GM23338 (cell line): ENCODE measurements at regions not wholly inside any gene's neighbourhood (a gene's known extent, or its start where the extent isn't known, plus 50 kb on each side); places are given as distances from the start of the nearest gene placed in this dataset.
A peak's percentile ranks its signal among the peaks of the same experiment; 100 is the strongest.

Experiments used
- ATAC-seq: fragments of 200-7000 bp; cut with Tn5 transposase; 3 replicates; pipeline ENCODE4 v1.9.1; 2020
- DNase-seq: peaks from one replicate; pipeline ENCODE4 v3.0.0-alpha.2; 2015; ENCODE audit warnings: low spot score
- H2AFZ ChIP-seq: fragments of 200-600 bp; sonication (generic); 2 replicates; pipeline ENCODE4 v1.8.0; 2016; ENCODE audit warnings: antibody characterized with exemption, mild to moderate bottlenecking, moderate library complexity
- H3F3A ChIP-seq: fragments of 200-600 bp; sonication (generic); replicated peaks from 2 replicates; pipeline ENCODE4 v1.8.0; 2017; ENCODE audit warnings: antibody characterized with exemption, mixed run types, low read depth
- H3K27ac ChIP-seq: fragments of 200-600 bp; sonication (generic); 2 replicates; pipeline ENCODE4 v1.6.1; 2016; ENCODE audit warnings: low read depth
- H3K27me3 ChIP-seq: fragments of 200-600 bp; sonication (generic); 2 replicates; pipeline ENCODE4 v1.8.0; 2016; ENCODE audit warnings: mild to moderate bottlenecking, mixed run types, moderate library complexity; ENCODE audit not compliant: insufficient read depth
- H3K36me3 ChIP-seq: fragments of 200-600 bp; sonication (generic); 2 replicates; pipeline ENCODE4 v1.8.0; 2016; ENCODE audit warnings: mild to moderate bottlenecking; ENCODE audit not compliant: insufficient read depth
- H3K4me1 ChIP-seq: fragments of 200-600 bp; sonication (generic); 2 replicates; pipeline ENCODE4 v1.8.0; 2016; ENCODE audit warnings: mild to moderate bottlenecking, moderate library complexity; ENCODE audit not compliant: insufficient read depth
- H3K4me2 ChIP-seq: fragments of 200-600 bp; sonication (generic); 2 replicates; pipeline ENCODE4 v1.7.1; 2017; ENCODE audit warnings: mixed run types
- H3K4me3 ChIP-seq: fragments of 200-600 bp; sonication (generic); 2 replicates; pipeline ENCODE4 v1.6.1; 2016; ENCODE audit warnings: mixed run types
- H3K79me2 ChIP-seq: fragments of 200-600 bp; sonication (generic); replicated peaks from 2 replicates; pipeline ENCODE4 v1.8.0; 2017; ENCODE audit warnings: mild to moderate bottlenecking; ENCODE audit not compliant: insufficient read depth
- H3K9me2 ChIP-seq: fragments of 200-600 bp; sonication (generic); 2 replicates; pipeline ENCODE4 v1.8.0; 2017; ENCODE audit not compliant: insufficient read depth
- H4K20me1 ChIP-seq: fragments of 200-600 bp; sonication (generic); replicated peaks from 2 replicates; pipeline ENCODE4 v1.8.0; 2017; ENCODE audit warnings: mild to moderate bottlenecking; ENCODE audit not compliant: insufficient read depth
- H3K27ac Mint-ChIP-seq: 2 replicates; pipeline ENCODE4 v1.8.0; 2020; ENCODE audit warnings: inconsistent platforms, mild to moderate bottlenecking, moderate library complexity, mixed read lengths
- H3K27me3 Mint-ChIP-seq: 3 replicates; pipeline ENCODE4 v1.8.0; 2022; ENCODE audit warnings: low read depth, mild to moderate bottlenecking, moderate library complexity, mixed read lengths, inconsistent platforms; ENCODE audit not compliant: insufficient read depth, poor library complexity
- H3K36me3 Mint-ChIP-seq: 3 replicates; pipeline ENCODE4 v1.8.0; 2021; ENCODE audit warnings: low read depth, mild to moderate bottlenecking, inconsistent platforms, moderate library complexity, mixed read lengths
- H3K4me1 Mint-ChIP-seq: 3 replicates; pipeline ENCODE4 v1.8.0; 2020; ENCODE audit warnings: mild to moderate bottlenecking, inconsistent platforms, mixed read lengths
- H3K4me3 Mint-ChIP-seq: 3 replicates; pipeline ENCODE4 v1.8.0; 2021; ENCODE audit warnings: moderate library complexity, mild to moderate bottlenecking, inconsistent platforms, mixed read lengths
- H3K9me3 Mint-ChIP-seq: 3 replicates; pipeline ENCODE4 v1.8.0; 2020; ENCODE audit warnings: moderate library complexity, mild to moderate bottlenecking, inconsistent platforms, mixed read lengths
- CREB1 ChIP-seq: fragments of 250-450 bp; sonication (Bioruptor Pico); IDR thresholded peaks from 2 replicates; pipeline ENCODE4 v1.5.0; 2020; ENCODE audit warnings: low read depth, mild to moderate bottlenecking, moderate library complexity
- EZH2phosphoT487 ChIP-seq: fragments of 200-600 bp; sonication (generic); IDR thresholded peaks from one replicate; pipeline ENCODE4 v1.8.1; 2018; ENCODE audit warnings: antibody characterized with exemption; ENCODE audit not compliant: unreplicated experiment
- JUNB ChIP-seq: IDR thresholded peaks from one replicate; pipeline ENCODE4 v1.6.1; 2016; ENCODE audit warnings: antibody characterized with exemption; ENCODE audit not compliant: unreplicated experiment
- NANOG ChIP-seq: IDR thresholded peaks from 2 replicates; pipeline ENCODE4 v1.6.1; 2016; ENCODE audit warnings: antibody characterized with exemption, borderline replicate concordance
- STAT1 ChIP-seq: IDR thresholded peaks from one replicate; pipeline ENCODE4 v1.6.1; 2016; ENCODE audit warnings: antibody characterized with exemption; ENCODE audit not compliant: unreplicated experiment
- ZNF331 ChIP-seq: fragments of 250-450 bp; sonication (Bioruptor Pico); IDR thresholded peaks from 2 replicates; pipeline ENCODE4 v1.5.0; 2020; ENCODE audit warnings: low read depth, mild to moderate bottlenecking, moderate library complexity
- TF ChIP-seq, protein P1 (sequence below): fragments of 250-450 bp; sonication (Bioruptor Pico); IDR thresholded peaks from 2 replicates; pipeline ENCODE4 v1.5.0; 2020; ENCODE audit warnings: mild to moderate bottlenecking, moderate library complexity
- TF ChIP-seq, protein P2 (sequence below): IDR thresholded peaks from 2 replicates; pipeline ENCODE4 v1.6.1; 2016; ENCODE audit warnings: antibody characterized with exemption
- TF ChIP-seq, protein P3 (sequence below), 2 experiments: fragments of 200-600 bp in 1 of 2; sonication (generic) in 1 of 2; conservative IDR thresholded peaks; 2 replicates each; pipeline versions ENCODE4 v1.5.1 to v1.6.1; 2016 to 2017; ENCODE audit warnings: antibody characterized with exemption in 2 of 2, low read depth in 2 of 2, mild to moderate bottlenecking in 2 of 2, moderate library complexity in 1 of 2
- TF ChIP-seq, protein P4 (sequence below): IDR thresholded peaks from one replicate; pipeline ENCODE4 v1.6.1; 2018; ENCODE audit warnings: antibody characterized with exemption; ENCODE audit not compliant: unreplicated experiment

DNA sequence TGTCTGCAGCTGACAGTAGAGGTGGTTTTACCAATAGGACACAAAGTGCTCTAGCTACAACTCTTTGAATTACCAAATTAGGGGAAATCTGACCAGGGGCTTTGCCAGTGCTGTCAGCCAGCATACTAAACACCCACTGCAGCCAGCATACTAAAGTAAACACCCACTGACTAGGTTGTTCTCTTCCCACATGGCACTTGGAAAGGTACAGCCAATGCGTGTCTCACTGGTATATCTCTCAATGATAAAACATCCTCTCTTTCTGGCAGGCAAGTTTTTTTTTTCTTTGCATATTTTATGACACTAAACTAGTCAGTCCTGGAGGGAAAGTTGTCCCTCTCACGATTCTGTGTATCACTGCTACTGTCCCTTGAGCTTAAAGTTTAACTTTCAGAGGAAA is 216.1 kb downstream of the TLE1 start (continued):
- TF ChIP-seq, protein P1, sequence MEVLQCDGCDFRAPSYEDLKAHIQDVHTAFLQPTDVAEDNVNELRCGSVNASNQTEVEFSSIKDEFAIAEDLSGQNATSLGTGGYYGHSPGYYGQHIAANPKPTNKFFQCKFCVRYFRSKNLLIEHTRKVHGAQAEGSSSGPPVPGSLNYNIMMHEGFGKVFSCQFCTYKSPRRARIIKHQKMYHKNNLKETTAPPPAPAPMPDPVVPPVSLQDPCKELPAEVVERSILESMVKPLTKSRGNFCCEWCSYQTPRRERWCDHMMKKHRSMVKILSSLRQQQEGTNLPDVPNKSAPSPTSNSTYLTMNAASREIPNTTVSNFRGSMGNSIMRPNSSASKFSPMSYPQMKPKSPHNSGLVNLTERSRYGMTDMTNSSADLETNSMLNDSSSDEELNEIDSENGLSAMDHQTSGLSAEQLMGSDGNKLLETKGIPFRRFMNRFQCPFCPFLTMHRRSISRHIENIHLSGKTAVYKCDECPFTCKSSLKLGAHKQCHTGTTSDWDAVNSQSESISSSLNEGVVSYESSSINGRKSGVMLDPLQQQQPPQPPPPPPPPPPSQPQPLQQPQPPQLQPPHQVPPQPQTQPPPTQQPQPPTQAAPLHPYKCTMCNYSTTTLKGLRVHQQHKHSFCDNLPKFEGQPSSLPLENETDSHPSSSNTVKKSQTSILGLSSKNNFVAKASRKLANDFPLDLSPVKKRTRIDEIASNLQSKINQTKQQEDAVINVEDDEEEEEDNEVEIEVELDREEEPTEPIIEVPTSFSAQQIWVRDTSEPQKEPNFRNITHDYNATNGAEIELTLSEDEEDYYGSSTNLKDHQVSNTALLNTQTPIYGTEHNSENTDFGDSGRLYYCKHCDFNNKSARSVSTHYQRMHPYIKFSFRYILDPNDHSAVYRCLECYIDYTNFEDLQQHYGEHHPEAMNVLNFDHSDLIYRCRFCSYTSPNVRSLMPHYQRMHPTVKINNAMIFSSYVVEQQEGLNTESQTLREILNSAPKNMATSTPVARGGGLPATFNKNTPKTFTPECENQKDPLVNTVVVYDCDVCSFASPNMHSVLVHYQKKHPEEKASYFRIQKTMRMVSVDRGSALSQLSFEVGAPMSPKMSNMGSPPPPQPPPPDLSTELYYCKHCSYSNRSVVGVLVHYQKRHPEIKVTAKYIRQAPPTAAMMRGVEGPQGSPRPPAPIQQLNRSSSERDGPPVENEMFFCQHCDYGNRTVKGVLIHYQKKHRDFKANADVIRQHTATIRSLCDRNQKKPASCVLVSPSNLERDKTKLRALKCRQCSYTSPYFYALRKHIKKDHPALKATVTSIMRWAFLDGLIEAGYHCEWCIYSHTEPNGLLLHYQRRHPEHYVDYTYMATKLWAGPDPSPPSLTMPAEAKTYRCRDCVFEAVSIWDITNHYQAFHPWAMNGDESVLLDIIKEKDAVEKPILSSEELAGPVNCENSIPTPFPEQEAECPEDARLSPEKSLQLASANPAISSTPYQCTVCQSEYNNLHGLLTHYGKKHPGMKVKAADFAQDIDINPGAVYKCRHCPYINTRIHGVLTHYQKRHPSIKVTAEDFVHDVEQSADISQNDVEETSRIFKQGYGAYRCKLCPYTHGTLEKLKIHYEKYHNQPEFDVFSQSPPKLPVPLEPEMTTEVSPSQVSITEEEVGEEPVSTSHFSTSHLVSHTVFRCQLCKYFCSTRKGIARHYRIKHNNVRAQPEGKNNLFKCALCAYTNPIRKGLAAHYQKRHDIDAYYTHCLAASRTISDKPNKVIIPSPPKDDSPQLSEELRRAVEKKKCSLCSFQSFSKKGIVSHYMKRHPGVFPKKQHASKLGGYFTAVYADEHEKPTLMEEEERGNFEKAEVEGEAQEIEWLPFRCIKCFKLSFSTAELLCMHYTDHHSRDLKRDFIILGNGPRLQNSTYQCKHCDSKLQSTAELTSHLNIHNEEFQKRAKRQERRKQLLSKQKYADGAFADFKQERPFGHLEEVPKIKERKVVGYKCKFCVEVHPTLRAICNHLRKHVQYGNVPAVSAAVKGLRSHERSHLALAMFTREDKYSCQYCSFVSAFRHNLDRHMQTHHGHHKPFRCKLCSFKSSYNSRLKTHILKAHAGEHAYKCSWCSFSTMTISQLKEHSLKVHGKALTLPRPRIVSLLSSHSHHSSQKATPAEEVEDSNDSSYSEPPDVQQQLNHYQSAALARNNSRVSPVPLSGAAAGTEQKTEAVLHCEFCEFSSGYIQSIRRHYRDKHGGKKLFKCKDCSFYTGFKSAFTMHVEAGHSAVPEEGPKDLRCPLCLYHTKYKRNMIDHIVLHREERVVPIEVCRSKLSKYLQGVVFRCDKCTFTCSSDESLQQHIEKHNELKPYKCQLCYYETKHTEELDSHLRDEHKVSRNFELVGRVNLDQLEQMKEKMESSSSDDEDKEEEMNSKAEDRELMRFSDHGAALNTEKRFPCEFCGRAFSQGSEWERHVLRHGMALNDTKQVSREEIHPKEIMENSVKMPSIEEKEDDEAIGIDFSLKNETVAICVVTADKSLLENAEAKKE (CRISPR knock-in tag): no peak
- no peak for TF ChIP-seq CREB1

DNA sequence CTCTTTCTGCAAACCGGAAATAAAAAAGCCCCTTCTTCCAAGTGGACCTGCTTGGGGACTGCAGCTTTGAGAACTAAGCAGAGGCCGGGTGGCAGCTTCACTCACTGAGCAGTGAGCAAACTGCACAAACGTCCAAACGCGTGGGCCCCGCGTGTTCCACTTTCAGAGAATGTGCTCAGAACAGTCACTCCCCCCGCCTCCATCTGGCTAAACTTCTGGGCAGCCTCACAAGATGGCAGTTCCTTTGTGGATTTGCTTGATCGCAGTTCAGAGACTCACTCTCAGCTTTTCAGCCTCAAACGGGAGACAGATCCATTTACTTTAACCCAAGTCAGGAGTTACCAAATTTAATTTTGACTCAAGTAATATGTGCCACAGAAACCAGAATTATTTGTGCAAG is 216.6 kb downstream of the TLE1 start:
- no peak for DNase-seq
- ATAC-seq: no peak
- Histone ChIP-seq H3K9me2 (peaks cover 3% of the 10 kb centered on the region; the same call in 1 of the 2 replicates), H3F3A (no peaks in the 10 kb centered on the region), H4K20me1 (no peaks in the 10 kb centered on the region), H3K4me2 (no peak overlapping the region), H3K4me1 (no peaks in the 10 kb centered on the region), H3K27me3 (no peaks in the 10 kb centered on the region), H2AFZ (peak overlapping the region; percentile 60; the same call in 1 of the 2 replicates), H3K36me3 (no peaks in the 10 kb centered on the region), H3K27ac (no peak overlapping the region), H3K4me3 (no peak overlapping the region), H3K79me2 (no peaks in the 10 kb centered on the region)
- H3K36me3 Mint-ChIP-seq: no peaks in the 10 kb centered on the region
- no peaks in the 10 kb centered on the region for H3K9me3 Mint-ChIP-seq
- no peak overlapping the region for H3K4me3 Mint-ChIP-seq
- H3K4me1 Mint-ChIP-seq: peaks cover 5% of the 10 kb centered on the region; the same call in 2 of the 3 replicates
- H3K27me3 Mint-ChIP-seq: no peaks in the 10 kb centered on the region
- H3K27ac Mint-ChIP-seq: no peak overlapping the region
- TF ChIP-seq EZH2phosphoT487 (no peak), JUNB (no peak), NANOG (no peak), STAT1 (no peak), ZNF331 (no peak)
- TF ChIP-seq, protein P2, sequence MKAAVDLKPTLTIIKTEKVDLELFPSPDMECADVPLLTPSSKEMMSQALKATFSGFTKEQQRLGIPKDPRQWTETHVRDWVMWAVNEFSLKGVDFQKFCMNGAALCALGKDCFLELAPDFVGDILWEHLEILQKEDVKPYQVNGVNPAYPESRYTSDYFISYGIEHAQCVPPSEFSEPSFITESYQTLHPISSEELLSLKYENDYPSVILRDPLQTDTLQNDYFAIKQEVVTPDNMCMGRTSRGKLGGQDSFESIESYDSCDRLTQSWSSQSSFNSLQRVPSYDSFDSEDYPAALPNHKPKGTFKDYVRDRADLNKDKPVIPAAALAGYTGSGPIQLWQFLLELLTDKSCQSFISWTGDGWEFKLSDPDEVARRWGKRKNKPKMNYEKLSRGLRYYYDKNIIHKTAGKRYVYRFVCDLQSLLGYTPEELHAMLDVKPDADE: no peak
- TF ChIP-seq, protein P3, sequence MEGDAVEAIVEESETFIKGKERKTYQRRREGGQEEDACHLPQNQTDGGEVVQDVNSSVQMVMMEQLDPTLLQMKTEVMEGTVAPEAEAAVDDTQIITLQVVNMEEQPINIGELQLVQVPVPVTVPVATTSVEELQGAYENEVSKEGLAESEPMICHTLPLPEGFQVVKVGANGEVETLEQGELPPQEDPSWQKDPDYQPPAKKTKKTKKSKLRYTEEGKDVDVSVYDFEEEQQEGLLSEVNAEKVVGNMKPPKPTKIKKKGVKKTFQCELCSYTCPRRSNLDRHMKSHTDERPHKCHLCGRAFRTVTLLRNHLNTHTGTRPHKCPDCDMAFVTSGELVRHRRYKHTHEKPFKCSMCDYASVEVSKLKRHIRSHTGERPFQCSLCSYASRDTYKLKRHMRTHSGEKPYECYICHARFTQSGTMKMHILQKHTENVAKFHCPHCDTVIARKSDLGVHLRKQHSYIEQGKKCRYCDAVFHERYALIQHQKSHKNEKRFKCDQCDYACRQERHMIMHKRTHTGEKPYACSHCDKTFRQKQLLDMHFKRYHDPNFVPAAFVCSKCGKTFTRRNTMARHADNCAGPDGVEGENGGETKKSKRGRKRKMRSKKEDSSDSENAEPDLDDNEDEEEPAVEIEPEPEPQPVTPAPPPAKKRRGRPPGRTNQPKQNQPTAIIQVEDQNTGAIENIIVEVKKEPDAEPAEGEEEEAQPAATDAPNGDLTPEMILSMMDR (conservative IDR thresholded peaks at IDR 0.05; ENCODE audit: low read depth in 2 of 2): no peak
- TF ChIP-seq, protein P4, sequence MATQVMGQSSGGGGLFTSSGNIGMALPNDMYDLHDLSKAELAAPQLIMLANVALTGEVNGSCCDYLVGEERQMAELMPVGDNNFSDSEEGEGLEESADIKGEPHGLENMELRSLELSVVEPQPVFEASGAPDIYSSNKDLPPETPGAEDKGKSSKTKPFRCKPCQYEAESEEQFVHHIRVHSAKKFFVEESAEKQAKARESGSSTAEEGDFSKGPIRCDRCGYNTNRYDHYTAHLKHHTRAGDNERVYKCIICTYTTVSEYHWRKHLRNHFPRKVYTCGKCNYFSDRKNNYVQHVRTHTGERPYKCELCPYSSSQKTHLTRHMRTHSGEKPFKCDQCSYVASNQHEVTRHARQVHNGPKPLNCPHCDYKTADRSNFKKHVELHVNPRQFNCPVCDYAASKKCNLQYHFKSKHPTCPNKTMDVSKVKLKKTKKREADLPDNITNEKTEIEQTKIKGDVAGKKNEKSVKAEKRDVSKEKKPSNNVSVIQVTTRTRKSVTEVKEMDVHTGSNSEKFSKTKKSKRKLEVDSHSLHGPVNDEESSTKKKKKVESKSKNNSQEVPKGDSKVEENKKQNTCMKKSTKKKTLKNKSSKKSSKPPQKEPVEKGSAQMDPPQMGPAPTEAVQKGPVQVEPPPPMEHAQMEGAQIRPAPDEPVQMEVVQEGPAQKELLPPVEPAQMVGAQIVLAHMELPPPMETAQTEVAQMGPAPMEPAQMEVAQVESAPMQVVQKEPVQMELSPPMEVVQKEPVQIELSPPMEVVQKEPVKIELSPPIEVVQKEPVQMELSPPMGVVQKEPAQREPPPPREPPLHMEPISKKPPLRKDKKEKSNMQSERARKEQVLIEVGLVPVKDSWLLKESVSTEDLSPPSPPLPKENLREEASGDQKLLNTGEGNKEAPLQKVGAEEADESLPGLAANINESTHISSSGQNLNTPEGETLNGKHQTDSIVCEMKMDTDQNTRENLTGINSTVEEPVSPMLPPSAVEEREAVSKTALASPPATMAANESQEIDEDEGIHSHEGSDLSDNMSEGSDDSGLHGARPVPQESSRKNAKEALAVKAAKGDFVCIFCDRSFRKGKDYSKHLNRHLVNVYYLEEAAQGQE: no peak
